Erythroblast (primary cell): ENCODE measurements at regions not wholly inside any gene's neighbourhood (a gene's known extent, or its start where the extent isn't known, plus 50 kb on each side); places are given as distances from the start of the nearest gene placed in this dataset.

Experiments used
- GATA1 ChIP-seq: IDR thresholded peaks from 2 replicates; pipeline ENCODE4 v1.6.1; 2011; ENCODE audit warnings: low read depth, mild to moderate bottlenecking, control low read depth, low read length, moderate library complexity
- POLR2A ChIP-seq: IDR thresholded peaks from 2 replicates; pipeline ENCODE4 v1.6.1; 2011; ENCODE audit warnings: mild to moderate bottlenecking, low read length

DNA sequence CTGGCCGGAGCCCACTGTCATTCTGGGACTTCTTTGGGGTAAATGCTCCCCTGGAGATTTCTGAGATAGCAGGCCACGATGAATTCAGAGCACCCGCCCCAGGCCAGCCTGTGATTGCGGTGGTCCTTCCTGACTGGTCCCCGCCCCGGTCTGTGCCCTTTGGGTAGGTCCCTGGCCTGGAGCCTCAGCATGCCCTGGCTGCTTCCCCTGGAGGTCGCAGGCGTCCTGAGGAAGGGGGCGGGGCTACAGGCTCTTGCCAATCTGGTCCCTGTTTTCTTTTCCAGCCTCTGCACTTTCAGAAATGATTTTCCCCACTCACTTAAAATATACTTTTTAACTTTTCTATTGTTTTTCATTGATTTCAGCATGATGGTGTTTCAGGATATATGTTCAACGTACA lies 250.2 kb upstream of the ATP10A start:
- TF ChIP-seq POLR2A: no peak
- TF ChIP-seq GATA1: no peak
